Left ventricle myocardium inferior (tissue), 1 donor: ENCODE measurements at regions not wholly inside any gene's neighbourhood (a gene's known extent, or its start where the extent isn't known, plus 50 kb on each side); places are given as distances from the start of the nearest gene placed in this dataset.

Experiments
- DNase-seq: peaks from one replicate; pipeline ENCODE4 v3.0.0-alpha.2; 2020
- H3K27ac ChIP-seq: fragments of 200-600 bp; replicated peaks from 2 replicates; pipeline ENCODE4 v1.8.0; 2021
- H3K27me3 ChIP-seq: fragments of 200-600 bp; 2 replicates; pipeline ENCODE4 v1.8.0; 2021; ENCODE audit warnings: low read depth
- H3K36me3 ChIP-seq: fragments of 200-600 bp; 2 replicates; pipeline ENCODE4 v1.8.0; 2021
- H3K4me1 ChIP-seq: fragments of 200-600 bp; 2 replicates; pipeline ENCODE4 v1.8.0; 2021
- H3K4me3 ChIP-seq: fragments of 200-600 bp; 2 replicates; pipeline ENCODE4 v1.8.0; 2021; ENCODE audit warnings: mild to moderate bottlenecking, moderate library complexity
- H3K9me3 ChIP-seq: fragments of 200-600 bp; replicated peaks from 2 replicates; pipeline ENCODE4 v1.8.0; 2021
- CTCF ChIP-seq: fragments of 200-600 bp; IDR thresholded peaks from 2 replicates; pipeline ENCODE4 v1.8.0; 2021; ENCODE audit warnings: antibody characterized with exemption, mild to moderate bottlenecking, borderline replicate concordance
- intact Hi-C: fragments of 100-400 bp; cut with micrococcal nuclease; formaldehyde crosslinking; loops from one replicate; pipeline ENCODE4 v1.11.0; 2022
- donor health status: DM: no; HTN: yes; CAD: no; lungs with severe emphysema.

- Histone ChIP-seq H3K27me3 (peaks cover 4% of the 10 kb centered on the region), H3K27ac (no peak overlapping the region), H3K36me3 (no peaks in the 10 kb centered on the region), H3K4me3 (no peak overlapping the region), H3K4me1 (no peaks in the 10 kb centered on the region), H3K9me3 (no peaks in the 10 kb centered on the region)
- intact Hi-C loops = no loop called here
- no peak for TF ChIP-seq CTCF
- no peak for DNase-seq
Observed at GRCh38 chr2:75800456-75800855, 89.7 kb upstream of the GCFC2 start.

- Histone ChIP-seq H3K4me1 (no peaks in the 10 kb centered on the region), H3K9me3 (no peaks in the 10 kb centered on the region), H3K36me3 (no peaks in the 10 kb centered on the region), H3K4me3 (no peak overlapping the region), H3K27ac (no peak overlapping the region), H3K27me3 (peaks cover 4% of the 10 kb centered on the region)
- no peak for TF ChIP-seq CTCF
- intact Hi-C loops = no loop called here
- DNase-seq = no peak
Observed at GRCh38 chr2:75799859-75800258, 89.1 kb upstream of the GCFC2 start.

GRCh38 chr2:75798569-75798968 lies 87.9 kb upstream of the GCFC2 start:
- Histone ChIP-seq H3K4me1 (no peaks in the 10 kb centered on the region), H3K4me3 (no peak overlapping the region), H3K27me3 (no peaks in the 10 kb centered on the region), H3K9me3 (no peaks in the 10 kb centered on the region), H3K27ac (no peak overlapping the region), H3K36me3 (no peaks in the 10 kb centered on the region)
- TF ChIP-seq CTCF = no peak
- intact Hi-C loops = no loop called here
- DNase-seq = no peak

- intact Hi-C loops = no loop called here
- no peak for TF ChIP-seq CTCF
Observed at GRCh38 chr2:75792996-75793395, 82.3 kb upstream of the GCFC2 start.

GRCh38 chr2:75792146-75792545 lies 81.4 kb upstream of the GCFC2 start:
- H3K27ac ChIP-seq = no peak overlapping the region
- no peak overlapping the region for H3K4me3 ChIP-seq
- H3K4me1 ChIP-seq = no peaks in the 10 kb centered on the region
- intact Hi-C loops = no loop called here
- no peak for DNase-seq
- no peaks in the 10 kb centered on the region for H3K9me3 ChIP-seq
- no peaks in the 10 kb centered on the region for H3K36me3 ChIP-seq
- H3K27me3 ChIP-seq = peaks cover 8% of the 10 kb centered on the region
- no peak for TF ChIP-seq CTCF

More at GRCh38 chr2:75792996-75793395, 82.3 kb upstream of the GCFC2 start:
- H3K4me1 ChIP-seq = no peaks in the 10 kb centered on the region
- H3K4me3 ChIP-seq = no peak overlapping the region
- H3K9me3 ChIP-seq = no peaks in the 10 kb centered on the region
- peaks cover 8% of the 10 kb centered on the region for H3K27me3 ChIP-seq
- H3K27ac ChIP-seq = no peak overlapping the region
- no peaks in the 10 kb centered on the region for H3K36me3 ChIP-seq
- DNase-seq = no peak
